Mesendoderm (in vitro differentiated cells): ENCODE measurements at regions not wholly inside any gene's neighbourhood (a gene's known extent, or its start where the extent isn't known, plus 50 kb on each side); places are given as distances from the start of the nearest gene placed in this dataset.

Experiments
- DNase-seq: peaks from one replicate; pipeline ENCODE4 v3.0.0; 2013
- H2AK5ac ChIP-seq: 2 replicates; pipeline ENCODE4 v1.6.1; 2013; ENCODE audit warnings: low read length, inconsistent platforms
- H2BK120ac ChIP-seq: 2 replicates; pipeline ENCODE4 v1.6.1; 2013; ENCODE audit warnings: low read depth, mild to moderate bottlenecking, low read length, moderate library complexity, mixed read lengths
- H2BK15ac ChIP-seq: replicated peaks from 2 replicates; pipeline ENCODE4 v1.6.1; 2013; ENCODE audit warnings: low read depth, mild to moderate bottlenecking, moderate library complexity
- H2BK5ac ChIP-seq: 2 replicates; pipeline ENCODE4 v1.6.1; 2013; ENCODE audit warnings: low read length, inconsistent platforms
- H3K18ac ChIP-seq: 2 replicates; pipeline ENCODE4 v1.6.1; 2013; ENCODE audit warnings: mild to moderate bottlenecking, low read length, mixed read lengths
- H3K23ac ChIP-seq: one replicate; pipeline ENCODE4 v1.6.1; 2013; ENCODE audit warnings: low read length
- H3K27ac ChIP-seq: 2 replicates; pipeline ENCODE4 v1.5.1; 2013; ENCODE audit warnings: low read depth, mild to moderate bottlenecking, inconsistent platforms, low read length, moderate library complexity
- H3K27me3 ChIP-seq: 2 replicates; pipeline ENCODE4 v1.6.1; 2013; ENCODE audit warnings: low read length, control low read depth, mild to moderate bottlenecking, inconsistent platforms; ENCODE audit not compliant: insufficient read depth, poor library complexity
- H3K36me3 ChIP-seq: 2 replicates; pipeline ENCODE4 v1.6.1; 2013; ENCODE audit warnings: low read length, inconsistent platforms; ENCODE audit not compliant: control insufficient read depth, insufficient read depth
- H3K4ac ChIP-seq: one replicate; pipeline ENCODE4 v1.6.1; 2013; ENCODE audit warnings: low read depth, mild to moderate bottlenecking, low read length, moderate library complexity
- H3K4me1 ChIP-seq: 2 replicates; pipeline ENCODE4 v1.6.1; 2013; ENCODE audit warnings: low read depth, low read length, inconsistent platforms; ENCODE audit not compliant: control insufficient read depth
- H3K4me2 ChIP-seq: 2 replicates; pipeline ENCODE4 v1.6.1; 2013; ENCODE audit warnings: low read length
- H3K4me3 ChIP-seq: 2 replicates; pipeline ENCODE4 v1.5.1; 2013; ENCODE audit warnings: mild to moderate bottlenecking, low read length
- H3K56ac ChIP-seq: one replicate; pipeline ENCODE4 v1.6.1; 2013; ENCODE audit warnings: low read length
- H3K79me1 ChIP-seq: 2 replicates; pipeline ENCODE4 v1.6.1; 2013; ENCODE audit warnings: low read length, inconsistent platforms
- H3K79me2 ChIP-seq: 2 replicates; pipeline ENCODE4 v1.6.1; 2013; ENCODE audit warnings: mild to moderate bottlenecking, low read length; ENCODE audit not compliant: control insufficient read depth, insufficient read depth
- H3K9ac ChIP-seq: 2 replicates; pipeline ENCODE4 v1.6.1; 2013; ENCODE audit warnings: low read length, inconsistent platforms
- H4K5ac ChIP-seq: one replicate; pipeline ENCODE4 v1.6.1; 2013; ENCODE audit warnings: low read length
- H4K8ac ChIP-seq: one replicate; pipeline ENCODE4 v1.6.1; 2013; ENCODE audit warnings: low read depth, mild to moderate bottlenecking, control low read depth, low read length, moderate library complexity
- WGBS: extraction: QIAGEN DNeasy Blood & Tissue Kit; methylation state at CpG from one replicate; pipeline ENCODE4 v1.1.7; 2013; ENCODE audit warnings: low lambda C conversion rate, missing lambda C conversion rate; ENCODE audit not compliant: insufficient coverage; ENCODE audit errors: extremely low coverage; 5-methylcytosine and 5-hydroxymethylcytosine counted together

- Histone ChIP-seq H3K27me3 (no peaks in the 10 kb centered on the region), H3K79me1 (no peaks in the 10 kb centered on the region), H2AK5ac (no peak overlapping the region), H3K56ac (no peak overlapping the region), H3K36me3 (no peaks in the 10 kb centered on the region), H3K27ac (no peak overlapping the region), H3K79me2 (no peaks in the 10 kb centered on the region), H3K23ac (no peak overlapping the region), H4K5ac (no peak overlapping the region), H3K9ac (no peak overlapping the region), H3K4me2 (no peak overlapping the region), H3K4me1 (no peaks in the 10 kb centered on the region), H3K4me3 (no peak overlapping the region), H4K8ac (no peak overlapping the region), H2BK5ac (no peak overlapping the region), H3K18ac (no peak overlapping the region), H3K4ac (no peak overlapping the region), H2BK120ac (no peak overlapping the region), H2BK15ac (no peak overlapping the region)
- WGBS = no CpG with 5 or more reads among the region's 3 CpGs
- DNase-seq = no peak
These were observed 319.2 kb downstream of the DUSP6 start for GRCh38 chr12:89033062-89033461.

GRCh38 chr12:89029961-89030360 is 322.3 kb downstream of the DUSP6 start:
- no peaks in the 10 kb centered on the region for H3K36me3 ChIP-seq
- H3K23ac ChIP-seq = no peak overlapping the region
- H3K4ac ChIP-seq = no peak overlapping the region
- no peaks in the 10 kb centered on the region for H3K4me1 ChIP-seq
- H3K56ac ChIP-seq = no peak overlapping the region
- no peak overlapping the region for H3K27ac ChIP-seq
- H2BK5ac ChIP-seq = no peak overlapping the region
- no peak for DNase-seq
- no peak overlapping the region for H2BK120ac ChIP-seq
- H2AK5ac ChIP-seq = no peak overlapping the region
- H3K79me2 ChIP-seq = no peaks in the 10 kb centered on the region
- no peak overlapping the region for H3K9ac ChIP-seq
- no peaks in the 10 kb centered on the region for H3K79me1 ChIP-seq
- no CpG with 5 or more reads among the region's 2 CpGs for WGBS
- no peaks in the 10 kb centered on the region for H3K27me3 ChIP-seq
- no peak overlapping the region for H3K4me2 ChIP-seq
- no peak overlapping the region for H4K8ac ChIP-seq
- no peak overlapping the region for H4K5ac ChIP-seq
- H3K18ac ChIP-seq = no peak overlapping the region
- H2BK15ac ChIP-seq = no peak overlapping the region
- H3K4me3 ChIP-seq = no peak overlapping the region

- Histone ChIP-seq H3K27ac (no peak overlapping the region), H4K8ac (no peak overlapping the region), H2BK5ac (no peak overlapping the region), H3K36me3 (no peaks in the 10 kb centered on the region), H3K27me3 (no peaks in the 10 kb centered on the region), H3K79me1 (no peaks in the 10 kb centered on the region), H2BK15ac (no peak overlapping the region), H3K56ac (no peak overlapping the region), H3K79me2 (no peaks in the 10 kb centered on the region), H3K4ac (no peak overlapping the region), H2BK120ac (no peak overlapping the region), H3K23ac (no peak overlapping the region), H3K18ac (no peak overlapping the region), H3K4me2 (no peak overlapping the region), H3K4me3 (no peak overlapping the region), H3K4me1 (no peaks in the 10 kb centered on the region), H3K9ac (no peak overlapping the region), H4K5ac (no peak overlapping the region), H2AK5ac (no peak overlapping the region)
- DNase-seq = no peak
- no CpG with 5 or more reads among the region's 4 CpGs for WGBS
These were observed 327.7 kb downstream of the DUSP6 start for GRCh38 chr12:89024580-89024979.

GRCh38 chr12:89023936-89024335 is 328.4 kb downstream of the DUSP6 start:
- no peaks in the 10 kb centered on the region for H3K79me2 ChIP-seq

GRCh38 chr12:89020689-89021088 is 331.6 kb downstream of the DUSP6 start:
- no peak for DNase-seq
- no peak overlapping the region for H2BK5ac ChIP-seq
- no peaks in the 10 kb centered on the region for H3K79me2 ChIP-seq
- no peak overlapping the region for H3K18ac ChIP-seq
- H4K8ac ChIP-seq = no peak overlapping the region
- H3K27me3 ChIP-seq = no peaks in the 10 kb centered on the region
- no peak overlapping the region for H3K56ac ChIP-seq
- no peaks in the 10 kb centered on the region for H3K79me1 ChIP-seq
- no peak overlapping the region for H2BK15ac ChIP-seq
- no peaks in the 10 kb centered on the region for H3K36me3 ChIP-seq
- H3K4me1 ChIP-seq = no peaks in the 10 kb centered on the region
- no peak overlapping the region for H3K9ac ChIP-seq
- no peak overlapping the region for H3K4me2 ChIP-seq
- H3K27ac ChIP-seq = no peak overlapping the region
- no peak overlapping the region for H2AK5ac ChIP-seq
- no peak overlapping the region for H3K23ac ChIP-seq
- H3K4me3 ChIP-seq = no peak overlapping the region
- no peak overlapping the region for H2BK120ac ChIP-seq
- no peak overlapping the region for H3K4ac ChIP-seq
- WGBS = no CpG with 5 or more reads among the region's 6 CpGs
- no peak overlapping the region for H4K5ac ChIP-seq

More at GRCh38 chr12:89023936-89024335, 328.4 kb downstream of the DUSP6 start:
- no peak overlapping the region for H3K4me2 ChIP-seq
- H4K8ac ChIP-seq = no peak overlapping the region
- H3K56ac ChIP-seq = no peak overlapping the region
- H3K27ac ChIP-seq = no peak overlapping the region
- no peak overlapping the region for H4K5ac ChIP-seq
- no peak overlapping the region for H2AK5ac ChIP-seq
- H3K9ac ChIP-seq = no peak overlapping the region
- no CpG with 5 or more reads among the region's 2 CpGs for WGBS
- no peak overlapping the region for H3K4me3 ChIP-seq
- no peaks in the 10 kb centered on the region for H3K27me3 ChIP-seq
- no peaks in the 10 kb centered on the region for H3K4me1 ChIP-seq
- no peak overlapping the region for H3K18ac ChIP-seq
- no peak for DNase-seq
- H3K36me3 ChIP-seq = no peaks in the 10 kb centered on the region
- H3K79me1 ChIP-seq = no peaks in the 10 kb centered on the region
- H2BK5ac ChIP-seq = no peak overlapping the region
- H2BK15ac ChIP-seq = no peak overlapping the region
- no peak overlapping the region for H2BK120ac ChIP-seq
- no peak overlapping the region for H3K23ac ChIP-seq
- no peak overlapping the region for H3K4ac ChIP-seq

GRCh38 chr12:89020121-89020480 is 332.2 kb downstream of the DUSP6 start:
- H3K4me1 ChIP-seq = no peaks in the 10 kb centered on the region
- H2BK15ac ChIP-seq = no peak overlapping the region
- H3K4me2 ChIP-seq = no peak overlapping the region
- H3K18ac ChIP-seq = no peak overlapping the region
- no peak overlapping the region for H3K4me3 ChIP-seq
- no peak for DNase-seq
- H3K4ac ChIP-seq = no peak overlapping the region
- H3K27me3 ChIP-seq = no peaks in the 10 kb centered on the region
- H2AK5ac ChIP-seq = no peak overlapping the region
- H4K8ac ChIP-seq = no peak overlapping the region
- H3K56ac ChIP-seq = no peak overlapping the region
- no peak overlapping the region for H3K23ac ChIP-seq
- no peak overlapping the region for H2BK5ac ChIP-seq
- H3K36me3 ChIP-seq = no peaks in the 10 kb centered on the region
- no peaks in the 10 kb centered on the region for H3K79me1 ChIP-seq
- no peak overlapping the region for H2BK120ac ChIP-seq
- no peak overlapping the region for H3K27ac ChIP-seq
- H4K5ac ChIP-seq = no peak overlapping the region
- H3K79me2 ChIP-seq = no peaks in the 10 kb centered on the region
- no peak overlapping the region for H3K9ac ChIP-seq
